Astrocyte (in vitro differentiated cells and primary cell): ENCODE measurements at regions not wholly inside any gene's neighbourhood (a gene's known extent, or its start where the extent isn't known, plus 50 kb on each side); places are given as distances from the start of the nearest gene placed in this dataset.

Experiments
- EZH2 ChIP-seq: IDR thresholded peaks from 2 replicates; pipeline ENCODE4 v1.6.1; 2012; ENCODE audit warnings: mild to moderate bottlenecking, low read length, inconsistent platforms; ENCODE audit not compliant: insufficient read depth
- TF ChIP-seq, protein P1 (sequence below): IDR thresholded peaks from 2 replicates; pipeline ENCODE4 v1.5.1; 2011; ENCODE audit warnings: low read depth, mild to moderate bottlenecking, inconsistent platforms, low read length, moderate library complexity; ENCODE audit not compliant: insufficient read depth

DNA sequence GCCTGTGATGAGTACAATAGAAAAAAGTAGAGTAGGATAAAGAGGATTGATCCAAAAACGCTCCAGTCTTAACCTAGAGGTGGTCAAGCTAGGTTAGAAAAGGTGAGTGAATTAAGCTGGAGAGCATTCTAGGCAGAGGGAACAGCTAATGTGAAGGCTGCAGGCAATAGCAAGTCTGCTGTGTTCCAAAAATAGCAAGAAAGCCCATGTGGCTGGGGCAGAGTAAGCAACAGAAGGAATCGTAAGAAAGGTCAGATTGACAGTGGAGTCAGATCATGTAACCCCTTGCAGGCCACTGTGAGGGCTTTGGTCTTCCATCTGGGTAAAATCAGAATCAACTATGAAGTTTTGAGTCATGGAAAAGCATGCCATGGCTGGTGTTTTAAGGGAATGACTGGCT lies 155.0 kb downstream of the OPN5 start:
- TF ChIP-seq, protein P1, sequence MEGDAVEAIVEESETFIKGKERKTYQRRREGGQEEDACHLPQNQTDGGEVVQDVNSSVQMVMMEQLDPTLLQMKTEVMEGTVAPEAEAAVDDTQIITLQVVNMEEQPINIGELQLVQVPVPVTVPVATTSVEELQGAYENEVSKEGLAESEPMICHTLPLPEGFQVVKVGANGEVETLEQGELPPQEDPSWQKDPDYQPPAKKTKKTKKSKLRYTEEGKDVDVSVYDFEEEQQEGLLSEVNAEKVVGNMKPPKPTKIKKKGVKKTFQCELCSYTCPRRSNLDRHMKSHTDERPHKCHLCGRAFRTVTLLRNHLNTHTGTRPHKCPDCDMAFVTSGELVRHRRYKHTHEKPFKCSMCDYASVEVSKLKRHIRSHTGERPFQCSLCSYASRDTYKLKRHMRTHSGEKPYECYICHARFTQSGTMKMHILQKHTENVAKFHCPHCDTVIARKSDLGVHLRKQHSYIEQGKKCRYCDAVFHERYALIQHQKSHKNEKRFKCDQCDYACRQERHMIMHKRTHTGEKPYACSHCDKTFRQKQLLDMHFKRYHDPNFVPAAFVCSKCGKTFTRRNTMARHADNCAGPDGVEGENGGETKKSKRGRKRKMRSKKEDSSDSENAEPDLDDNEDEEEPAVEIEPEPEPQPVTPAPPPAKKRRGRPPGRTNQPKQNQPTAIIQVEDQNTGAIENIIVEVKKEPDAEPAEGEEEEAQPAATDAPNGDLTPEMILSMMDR: no peak
- no peak for TF ChIP-seq EZH2
